ENCODE measurements at regions not wholly inside any gene's neighbourhood (a gene's known extent, or its start where the extent isn't known, plus 50 kb on each side); places are given as distances from the start of the nearest gene placed in this dataset.

GRCh38 chr6:20024978-20025377 is 187.3 kb downstream of the MBOAT1 start:
- TF ChIP-seq POLR2A (IDR thresholded peaks at IDR 0.05) (no peak), CTCF (IDR thresholded peaks at IDR 0.05) (no peak)

Data from esophagus squamous epithelium (tissue), 4 donors.